Choroid plexus epithelial cell (primary cell): ENCODE measurements at regions not wholly inside any gene's neighbourhood (a gene's known extent, or its start where the extent isn't known, plus 50 kb on each side); places are given as distances from the start of the nearest gene placed in this dataset.

Experiments
- DNase-seq: peaks from one replicate; pipeline ENCODE4 v3.0.0-alpha.2; 2010; ENCODE audit warnings: low read depth
- H3K4me3 ChIP-seq: 2 replicates; pipeline ENCODE4 v1.5.1; 2011; ENCODE audit warnings: low read depth, mild to moderate bottlenecking, control low read depth, low read length, moderate library complexity
- TF ChIP-seq, protein P1 (sequence below): conservative IDR thresholded peaks from 2 replicates; pipeline ENCODE4 v1.5.1; 2011; ENCODE audit warnings: low read depth, mild to moderate bottlenecking, control low read depth, inconsistent platforms, low read length, moderate library complexity

DNA sequence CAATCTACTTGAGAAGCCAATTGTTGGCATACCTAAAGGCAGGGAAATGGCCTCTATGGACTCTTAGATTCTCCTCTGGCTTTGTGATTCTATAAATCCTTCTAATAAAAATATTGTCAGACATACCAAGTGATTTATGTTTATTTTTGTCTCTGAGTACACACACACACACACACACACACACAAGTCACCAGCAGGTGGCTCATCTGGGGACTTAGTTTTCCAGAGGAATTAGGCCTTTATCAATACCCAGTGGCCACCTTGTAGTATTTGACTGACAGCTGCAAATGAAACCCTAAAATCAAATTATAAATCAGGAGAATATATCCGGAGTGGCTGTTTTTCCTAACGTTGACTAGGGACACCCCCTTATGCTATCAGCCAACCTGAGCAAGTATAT is 258.5 kb downstream of the BRINP2 start:
- no peak overlapping the region for H3K4me3 ChIP-seq
- TF ChIP-seq, protein P1, sequence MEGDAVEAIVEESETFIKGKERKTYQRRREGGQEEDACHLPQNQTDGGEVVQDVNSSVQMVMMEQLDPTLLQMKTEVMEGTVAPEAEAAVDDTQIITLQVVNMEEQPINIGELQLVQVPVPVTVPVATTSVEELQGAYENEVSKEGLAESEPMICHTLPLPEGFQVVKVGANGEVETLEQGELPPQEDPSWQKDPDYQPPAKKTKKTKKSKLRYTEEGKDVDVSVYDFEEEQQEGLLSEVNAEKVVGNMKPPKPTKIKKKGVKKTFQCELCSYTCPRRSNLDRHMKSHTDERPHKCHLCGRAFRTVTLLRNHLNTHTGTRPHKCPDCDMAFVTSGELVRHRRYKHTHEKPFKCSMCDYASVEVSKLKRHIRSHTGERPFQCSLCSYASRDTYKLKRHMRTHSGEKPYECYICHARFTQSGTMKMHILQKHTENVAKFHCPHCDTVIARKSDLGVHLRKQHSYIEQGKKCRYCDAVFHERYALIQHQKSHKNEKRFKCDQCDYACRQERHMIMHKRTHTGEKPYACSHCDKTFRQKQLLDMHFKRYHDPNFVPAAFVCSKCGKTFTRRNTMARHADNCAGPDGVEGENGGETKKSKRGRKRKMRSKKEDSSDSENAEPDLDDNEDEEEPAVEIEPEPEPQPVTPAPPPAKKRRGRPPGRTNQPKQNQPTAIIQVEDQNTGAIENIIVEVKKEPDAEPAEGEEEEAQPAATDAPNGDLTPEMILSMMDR = no peak
- no peak for DNase-seq

GRCh38 chr1:177427811-177428210 is 257.1 kb downstream of the BRINP2 start:
- TF ChIP-seq, protein P1 = no peak
- no peak for DNase-seq
- H3K4me3 ChIP-seq = no peak overlapping the region

DNA sequence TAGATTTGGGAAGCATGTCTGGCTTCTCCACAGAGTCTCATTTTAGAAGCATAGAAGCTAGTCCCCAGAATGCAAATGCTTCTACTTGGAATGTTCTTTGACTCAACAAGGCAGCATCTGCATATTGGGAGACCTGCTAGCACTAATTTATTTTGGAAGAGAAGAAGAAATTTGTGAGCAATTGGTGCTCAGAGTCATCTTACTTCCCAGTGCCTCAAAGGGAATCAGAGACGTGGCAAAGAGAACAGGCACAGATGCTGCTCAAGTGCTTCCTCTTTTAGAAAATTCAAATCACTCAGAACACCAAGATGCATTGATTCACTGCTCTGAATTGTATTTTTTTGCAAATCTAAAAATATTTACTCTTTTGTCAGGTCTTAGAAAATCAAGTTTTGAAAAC is 255.7 kb downstream of the BRINP2 start:
- no peak for DNase-seq
- H3K4me3 ChIP-seq = no peak overlapping the region
- TF ChIP-seq, protein P1 = no peak

GRCh38 chr1:177425199-177425598 is 254.4 kb downstream of the BRINP2 start:
- no peak overlapping the region for H3K4me3 ChIP-seq
- TF ChIP-seq, protein P1 = no peak
- no peak for DNase-seq

DNA sequence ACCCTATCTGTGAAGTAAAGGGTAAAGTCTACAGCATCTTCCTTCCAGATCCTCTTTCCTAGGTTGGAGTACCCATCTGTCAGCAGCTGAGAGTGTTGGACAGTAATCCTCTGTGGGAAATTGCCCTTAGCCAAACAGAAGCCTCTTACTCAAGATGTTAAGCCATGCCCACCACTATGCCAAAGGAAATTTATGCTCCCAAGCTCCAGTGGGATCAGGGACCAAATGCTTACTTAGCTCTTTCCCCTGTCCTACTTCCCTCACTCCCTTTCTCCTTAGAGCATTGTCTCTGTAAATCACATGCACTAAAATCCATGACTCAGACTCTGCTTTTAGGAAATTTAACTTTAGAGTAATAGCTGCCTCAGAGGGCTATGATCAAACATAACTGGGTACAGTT is 254.0 kb downstream of the BRINP2 start:
- TF ChIP-seq, protein P1 = no peak
- H3K4me3 ChIP-seq = no peak overlapping the region
- DNase-seq = no peak

- TF ChIP-seq, protein P1 = no peak
- no peak for DNase-seq
- H3K4me3 ChIP-seq = no peak overlapping the region
Measured at GRCh38 chr1:177423090-177423489, 252.3 kb downstream of the BRINP2 start.

- no peak overlapping the region for H3K4me3 ChIP-seq
- TF ChIP-seq, protein P1 = no peak
- no peak for DNase-seq
Measured at GRCh38 chr1:177413982-177414596, 243.3 kb downstream of the BRINP2 start.
